ENCODE measurements at regions not wholly inside any gene's neighbourhood (a gene's known extent, or its start where the extent isn't known, plus 50 kb on each side); places are given as distances from the start of the nearest gene placed in this dataset.

GRCh38 chr15:31975830-31976229 is 54.5 kb upstream of the CHRNA7 start:
- 88% methylated on average over 8 to 9 of the region's 9 CpGs for WGBS, 2 experiments (ENCODE audit: insufficient coverage in 1 of 2, insufficient read length in 1 of 2)
- Histone ChIP-seq H3K36me3 (ENCODE audit: control insufficient read depth, insufficient read depth, low read length) (no peaks in the 10 kb centered on the region), H3K27ac (ENCODE audit: low read depth, low read length) (no peak overlapping the region), H3K4me1 (ENCODE audit: control insufficient read depth, insufficient read depth, low read length) (no peaks in the 10 kb centered on the region), H3K27me3 (ENCODE audit: control insufficient read depth, insufficient read depth, low read length, poor library complexity, severe bottlenecking) (peaks cover 9% of the 10 kb centered on the region), H3K9me3 (ENCODE audit: control insufficient read depth, low read length) (no peaks in the 10 kb centered on the region), H3K4me3 (ENCODE audit: low read length) (no peak overlapping the region), H3K9ac (ENCODE audit: extremely low read depth, low read length, poor library complexity, severe bottlenecking) (no peak overlapping the region)
- Mint-ChIP-seq H3K27me3 (ENCODE audit: insufficient read depth) (peaks cover 30% of the 10 kb centered on the region), H3K4me3 (peak overlapping the region; percentile 30), H3K4me1 (peaks cover 16% of the 10 kb centered on the region), H3K9me3 (no peaks in the 10 kb centered on the region), H3K27ac (no peak overlapping the region), H3K36me3 (ENCODE audit: low read depth) (no peaks in the 10 kb centered on the region)
- TF ChIP-seq CTCF (conservative IDR thresholded peaks at IDR 0.05): peak; percentile 58
- DNase-seq: peak; percentile 66

- no peak for TF ChIP-seq CTCF (conservative IDR thresholded peaks at IDR 0.05)
Measured at GRCh38 chr15:31977138-31977537, 53.2 kb upstream of the CHRNA7 start.

GRCh38 chr15:31977812-31978661 is 52.3 kb upstream of the CHRNA7 start:
- Mint-ChIP-seq H3K27me3 (ENCODE audit: insufficient read depth) (peaks cover 30% of the 10 kb centered on the region), H3K9me3 (no peaks in the 10 kb centered on the region), H3K27ac (no peak overlapping the region), H3K4me3 (no peak overlapping the region), H3K4me1 (peaks cover 16% of the 10 kb centered on the region), H3K36me3 (ENCODE audit: low read depth) (no peaks in the 10 kb centered on the region)
- Histone ChIP-seq H3K27ac (ENCODE audit: low read depth, low read length) (no peak overlapping the region), H3K9ac (ENCODE audit: extremely low read depth, low read length, poor library complexity, severe bottlenecking) (no peak overlapping the region), H3K4me1 (ENCODE audit: control insufficient read depth, insufficient read depth, low read length) (no peaks in the 10 kb centered on the region), H3K4me3 (ENCODE audit: low read length) (no peak overlapping the region), H3K36me3 (ENCODE audit: control insufficient read depth, insufficient read depth, low read length) (no peaks in the 10 kb centered on the region), H3K27me3 (ENCODE audit: control insufficient read depth, insufficient read depth, low read length, poor library complexity, severe bottlenecking) (peaks cover 9% of the 10 kb centered on the region), H3K9me3 (ENCODE audit: control insufficient read depth, low read length) (no peaks in the 10 kb centered on the region)
- WGBS, 2 experiments (ENCODE audit: insufficient coverage in 1 of 2, insufficient read length in 1 of 2): 30 to 43% methylated on average over 9 to 22 of the region's 22 CpGs
- peak; percentile 98 for TF ChIP-seq CTCF (conservative IDR thresholded peaks at IDR 0.05)
- peak; percentile 94 for DNase-seq

More at GRCh38 chr15:31977138-31977537, 53.2 kb upstream of the CHRNA7 start:
- Mint-ChIP-seq H3K4me3 (no peak overlapping the region), H3K27me3 (ENCODE audit: insufficient read depth) (peaks cover 30% of the 10 kb centered on the region), H3K4me1 (peaks cover 16% of the 10 kb centered on the region), H3K9me3 (no peaks in the 10 kb centered on the region), H3K36me3 (ENCODE audit: low read depth) (no peaks in the 10 kb centered on the region), H3K27ac (no peak overlapping the region)
- Histone ChIP-seq H3K4me1 (ENCODE audit: control insufficient read depth, insufficient read depth, low read length) (no peaks in the 10 kb centered on the region), H3K36me3 (ENCODE audit: control insufficient read depth, insufficient read depth, low read length) (no peaks in the 10 kb centered on the region), H3K9ac (ENCODE audit: extremely low read depth, low read length, poor library complexity, severe bottlenecking) (no peak overlapping the region), H3K27ac (ENCODE audit: low read depth, low read length) (no peak overlapping the region), H3K27me3 (ENCODE audit: control insufficient read depth, insufficient read depth, low read length, poor library complexity, severe bottlenecking) (peaks cover 9% of the 10 kb centered on the region), H3K9me3 (ENCODE audit: control insufficient read depth, low read length) (no peaks in the 10 kb centered on the region), H3K4me3 (ENCODE audit: low read length) (no peak overlapping the region)
- no peak for DNase-seq
- WGBS, 2 experiments (ENCODE audit: insufficient coverage in 1 of 2, insufficient read length in 1 of 2): 79 to 82% methylated on average over 5 to 8 of the region's 8 CpGs

Measured in endodermal cell (in vitro differentiated cells).